HG02870 (cell line): ENCODE measurements at regions not wholly inside any gene's neighbourhood (a gene's known extent, or its start where the extent isn't known, plus 50 kb on each side); places are given as distances from the start of the nearest gene placed in this dataset.

Source experiments
- ATAC-seq: cut with Tn5 transposase; IDR thresholded peaks from one replicate; pipeline ENCODE4 v1.9.1; 2021; ENCODE audit warnings: mild to moderate bottlenecking, moderate library complexity; ENCODE audit not compliant: unreplicated experiment

DNA sequence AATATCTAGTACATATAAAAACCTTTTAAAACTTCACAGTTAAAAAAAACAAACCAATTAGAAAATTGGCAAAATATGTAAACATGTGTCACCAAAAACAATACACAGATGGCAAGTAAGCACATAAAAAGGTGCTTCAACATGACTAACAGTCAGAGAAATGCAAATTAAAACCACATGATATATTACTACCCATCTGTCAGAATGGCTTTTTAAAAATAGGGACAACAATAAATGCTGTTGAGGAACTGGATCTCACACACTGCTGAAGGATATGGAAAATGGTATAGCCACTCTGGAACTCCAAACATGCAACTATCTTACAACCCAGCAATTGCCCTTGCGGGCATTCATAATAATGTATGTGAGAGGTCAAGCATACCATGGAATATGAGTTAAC is 1153.6 kb downstream of the FLRT2 start:
- no peak for ATAC-seq

- ATAC-seq, result no peak
Observed at GRCh38 chr14:86675059-86675458, 1145.1 kb downstream of the FLRT2 start.

GRCh38 chr14:86673523-86673969 is 1143.6 kb downstream of the FLRT2 start:
- no peak for ATAC-seq

- no peak for ATAC-seq
Observed at GRCh38 chr14:86672080-86672479, 1142.1 kb downstream of the FLRT2 start.

DNA sequence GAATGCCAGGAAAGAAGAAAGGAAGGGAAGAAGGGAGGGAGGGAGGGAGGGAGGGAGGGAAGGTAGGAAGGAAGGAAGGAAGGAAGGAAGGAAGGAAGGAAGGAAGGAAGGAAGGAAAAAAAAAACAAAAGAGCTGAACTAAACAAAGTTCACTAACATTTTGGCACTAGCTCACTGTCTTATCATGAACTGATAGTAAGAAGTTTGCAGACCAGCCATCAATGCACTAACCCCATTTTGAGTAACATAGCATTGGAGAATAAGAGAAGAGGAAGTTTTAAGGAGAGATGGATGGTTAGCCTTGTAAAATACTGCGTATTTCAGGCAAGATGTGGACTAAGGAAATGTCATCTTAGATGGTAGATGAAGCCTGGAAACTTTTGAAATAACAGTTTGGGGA is 1136.0 kb downstream of the FLRT2 start:
- ATAC-seq, result no peak

- no peak for ATAC-seq
Observed at GRCh38 chr14:86662334-86662733, 1132.4 kb downstream of the FLRT2 start.

GRCh38 chr14:86654558-86655184 is 1124.7 kb downstream of the FLRT2 start:
- ATAC-seq, result no peak

GRCh38 chr14:86652526-86652925 is 1122.6 kb downstream of the FLRT2 start:
- no peak for ATAC-seq

DNA sequence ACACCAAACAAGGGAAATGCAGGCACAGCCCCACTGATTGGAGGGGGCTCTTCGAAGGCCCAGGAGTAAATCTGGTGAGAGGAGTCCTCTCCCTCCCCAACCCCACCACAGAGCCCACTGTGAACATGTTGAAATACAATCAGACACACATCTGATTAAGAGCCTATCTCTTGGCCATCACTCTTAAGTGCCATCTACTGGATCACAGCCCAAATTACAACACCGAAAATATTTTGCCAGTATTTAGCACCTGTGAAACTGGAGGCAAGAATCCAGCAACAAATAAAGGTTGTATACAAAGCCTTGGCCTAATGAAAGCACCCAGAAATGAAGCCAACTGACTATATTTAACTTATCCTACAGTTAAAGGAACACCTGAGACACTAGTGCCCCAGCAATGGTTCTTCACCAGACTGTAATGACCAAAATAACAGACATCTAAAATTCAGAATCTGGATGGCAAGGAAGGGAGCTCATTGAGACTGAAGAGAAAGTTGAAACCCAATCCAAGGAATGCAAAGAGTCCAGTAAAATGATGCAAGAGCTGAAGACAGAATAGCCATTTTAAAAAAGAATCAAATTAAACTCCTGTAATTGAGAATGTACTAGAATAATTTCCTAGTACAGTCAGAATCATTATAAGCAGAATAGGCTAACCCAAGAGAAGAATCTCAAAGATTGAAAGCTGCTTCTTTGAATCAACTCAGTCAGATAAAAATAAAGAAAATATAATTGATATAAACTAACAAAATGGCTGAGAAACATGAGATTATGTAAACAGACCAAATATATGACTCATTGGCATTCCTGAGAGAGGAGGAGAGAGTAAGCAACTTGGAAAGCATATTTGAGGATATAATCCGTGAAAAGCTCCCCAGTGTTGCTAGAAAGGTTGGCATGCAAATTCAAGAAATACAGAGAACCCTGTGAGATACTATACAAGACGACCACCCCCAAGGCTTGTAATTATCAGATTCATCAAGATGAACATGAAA is 1117.0 kb downstream of the FLRT2 start:
- no peak for ATAC-seq

DNA sequence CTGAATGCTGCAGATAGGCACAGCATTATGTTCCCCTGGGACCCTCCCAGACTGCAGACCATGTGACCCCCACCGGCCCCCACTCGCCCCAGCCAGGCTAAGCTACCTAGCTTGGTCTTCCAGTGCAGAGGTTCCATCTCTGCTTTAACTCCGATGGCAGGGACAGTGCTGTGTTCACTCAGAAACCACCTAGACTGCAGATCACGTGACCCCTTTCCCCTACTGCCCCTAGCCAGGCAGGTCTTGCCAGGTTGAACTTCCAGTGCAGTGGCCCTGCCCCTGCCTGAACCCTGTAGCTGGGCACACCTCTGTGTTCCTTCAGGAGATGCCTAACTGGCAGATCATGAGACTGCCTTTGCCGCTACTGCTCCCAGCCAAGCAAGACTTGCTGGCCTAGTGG is 1116.2 kb downstream of the FLRT2 start:
- ATAC-seq, result no peak

DNA sequence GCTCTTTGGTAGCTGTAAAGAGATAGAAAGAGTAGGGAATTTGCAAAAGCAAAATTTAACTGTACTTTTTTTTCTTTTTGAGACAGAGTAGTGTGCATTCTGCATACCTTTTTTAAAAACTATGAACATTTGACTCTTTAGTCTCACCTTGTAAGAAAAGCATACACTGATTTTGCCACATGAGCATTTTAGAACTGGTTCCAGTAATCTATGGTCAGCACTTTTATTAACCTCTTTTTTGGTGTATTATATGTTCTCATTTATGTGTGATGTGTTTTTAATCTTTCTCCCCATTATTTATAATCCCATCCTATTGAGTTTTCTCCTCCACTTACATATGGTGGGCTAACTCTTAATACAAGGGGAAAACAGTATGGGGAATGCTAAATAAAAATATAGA is 1111.4 kb downstream of the FLRT2 start:
- no peak for ATAC-seq

DNA sequence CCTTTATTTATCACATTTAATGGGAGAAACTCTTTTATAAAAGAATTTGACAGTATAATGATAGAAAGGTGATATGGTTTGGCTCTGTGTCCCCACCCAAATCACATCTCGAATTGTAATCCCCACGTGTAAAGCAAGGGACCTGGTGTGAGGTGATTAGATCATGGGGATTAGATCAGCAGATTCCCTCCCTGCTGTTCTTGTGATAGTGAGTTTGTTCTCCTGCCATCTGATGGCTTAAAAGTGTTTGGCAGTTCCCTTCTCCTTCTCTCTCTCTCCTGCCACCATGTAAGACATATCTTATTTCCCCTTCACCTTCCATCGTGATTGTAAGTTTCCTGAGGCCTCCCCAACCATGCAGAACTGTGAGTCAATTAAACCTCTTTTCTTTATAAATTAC is 1110.3 kb downstream of the FLRT2 start:
- no peak for ATAC-seq

GRCh38 chr14:86639666-86640065 is 1109.7 kb downstream of the FLRT2 start:
- ATAC-seq, result no peak

GRCh38 chr14:86639146-86639545 is 1109.2 kb downstream of the FLRT2 start:
- no peak for ATAC-seq

DNA sequence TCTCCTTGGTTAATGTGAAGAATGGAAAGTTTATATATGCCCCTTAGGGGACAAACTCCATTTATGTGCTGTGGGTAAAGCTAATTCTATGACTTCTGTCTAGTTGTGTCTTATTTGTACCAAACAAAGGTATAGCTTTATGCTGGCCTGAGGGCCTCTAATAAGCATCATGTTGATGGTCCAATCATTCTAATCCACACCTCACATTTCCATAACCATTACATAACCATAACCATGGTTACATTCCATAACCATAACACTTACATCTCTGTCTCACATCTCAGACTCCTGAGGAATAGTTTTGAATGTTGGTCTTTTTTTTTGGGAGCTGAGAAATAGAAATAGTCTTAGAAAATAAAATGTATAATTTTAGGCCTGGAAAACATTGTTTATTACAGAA is 1097.1 kb downstream of the FLRT2 start:
- no peak for ATAC-seq

DNA sequence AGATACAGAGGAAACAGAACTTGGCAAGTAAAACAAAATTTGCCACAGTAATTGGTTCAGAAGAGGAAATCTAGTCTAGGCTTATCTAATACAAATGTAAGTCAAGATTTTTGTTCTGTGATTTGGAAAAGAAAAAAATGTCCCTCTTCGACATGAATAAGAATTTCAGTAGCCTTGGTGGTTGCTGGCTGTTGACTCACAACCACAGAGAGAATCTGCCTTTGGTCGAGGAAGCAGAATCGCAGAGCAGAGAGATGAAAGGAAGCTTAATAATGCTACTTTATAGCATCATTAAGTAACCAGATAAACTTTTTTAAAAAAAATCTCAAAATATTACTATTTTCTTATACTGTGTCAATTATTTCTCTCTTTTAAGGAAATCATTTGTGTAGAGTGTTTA is 1096.6 kb downstream of the FLRT2 start:
- ATAC-seq, result no peak

GRCh38 chr14:86625637-86626036 is 1095.7 kb downstream of the FLRT2 start:
- no peak for ATAC-seq

DNA sequence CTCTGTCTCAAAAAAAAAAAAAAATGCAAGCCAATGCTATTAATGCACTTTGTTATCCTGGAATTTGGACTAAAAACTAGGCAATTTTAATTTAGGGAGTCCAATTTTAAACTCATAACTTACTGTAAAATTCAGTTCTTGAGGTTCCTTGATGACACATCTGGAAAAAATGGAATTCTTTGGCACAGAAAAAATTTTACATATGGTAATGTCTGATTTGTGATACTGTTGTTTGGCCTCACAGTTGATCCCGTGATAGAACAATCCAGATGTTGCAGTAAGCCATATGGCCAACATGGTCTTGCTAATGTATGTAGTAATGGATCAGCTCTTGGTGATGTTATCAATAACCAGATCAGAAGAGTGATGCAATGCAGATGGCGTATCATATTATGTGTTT is 1089.8 kb downstream of the FLRT2 start:
- no peak for ATAC-seq

DNA sequence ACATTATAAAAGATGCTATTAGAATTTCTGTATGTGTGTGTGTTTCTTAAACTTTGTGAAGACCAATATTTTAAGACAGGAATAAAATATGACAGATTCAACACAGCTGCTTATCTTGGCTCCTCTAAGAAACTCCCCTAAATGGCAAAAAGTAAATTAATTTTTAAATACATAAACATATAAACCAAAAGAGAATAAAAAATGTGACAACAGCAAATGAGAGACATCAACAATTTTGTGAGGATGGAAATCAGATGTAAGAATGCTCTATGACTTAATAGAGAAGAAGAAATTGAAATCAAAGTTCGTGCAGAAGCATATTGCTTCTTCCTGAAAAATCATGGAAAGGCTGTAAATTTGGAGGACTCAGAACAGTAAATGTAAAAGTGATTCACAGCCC is 1083.8 kb downstream of the FLRT2 start:
- ATAC-seq, result no peak

DNA sequence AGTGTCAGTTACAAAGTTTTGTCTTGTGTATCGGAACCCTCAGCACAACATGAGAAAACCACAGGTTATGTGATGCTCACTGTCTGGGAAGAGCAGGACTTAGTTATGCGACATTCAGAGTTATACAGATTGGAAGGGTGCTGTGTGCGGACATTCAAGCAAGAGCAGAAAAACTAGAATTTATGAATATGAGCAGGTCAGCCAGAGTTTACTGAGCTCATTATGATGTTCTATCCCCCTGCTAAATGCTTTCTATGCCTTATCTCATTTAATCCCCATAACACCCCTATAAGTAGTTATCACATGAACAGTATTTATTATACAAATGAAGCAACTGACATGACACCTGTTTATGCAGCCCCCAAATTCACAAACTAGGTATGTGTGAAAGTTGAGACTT is 1083.2 kb downstream of the FLRT2 start:
- ATAC-seq, result no peak

DNA sequence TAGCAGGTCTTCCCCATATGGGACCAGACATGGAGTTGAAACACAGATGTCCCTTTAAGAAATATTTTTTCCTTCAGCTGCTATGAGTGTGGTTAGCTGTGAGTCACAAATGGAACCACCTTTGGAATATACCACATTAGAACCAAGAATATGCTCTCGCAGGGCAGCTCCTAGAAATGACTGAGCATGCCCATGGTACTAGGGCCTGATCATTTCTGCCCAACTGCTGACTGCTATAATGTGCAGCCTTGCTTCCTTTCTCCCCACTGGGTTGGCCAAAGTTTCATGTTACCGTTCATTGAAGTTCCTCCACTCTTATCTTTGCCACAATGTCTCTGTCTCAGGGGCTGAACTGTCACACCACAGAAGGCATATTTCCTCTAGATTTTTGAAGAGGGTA is 1074.6 kb downstream of the FLRT2 start:
- no peak for ATAC-seq

GRCh38 chr14:86602263-86602662 is 1072.3 kb downstream of the FLRT2 start:
- no peak for ATAC-seq
